IMR-90 (cell line): ENCODE measurements at regions not wholly inside any gene's neighbourhood (a gene's known extent, or its start where the extent isn't known, plus 50 kb on each side); places are given as distances from the start of the nearest gene placed in this dataset.

ENCODE experiments used
- ATAC-seq: fragments of 200-7000 bp; cut with Tn5 transposase; 2 replicates; pipeline ENCODE4 v1.9.1; 2020; ENCODE audit warnings: low read depth, mild to moderate bottlenecking, moderate library complexity
- BruUV-seq: library from RNA; stranded (reverse); fragments of 400-500 nt; replicated peaks from 2 replicates; lab custom pipeline; 2021; lab: Mats Ljungman, UMichigan
- CTCF ChIA-PET: fragments of 300-600 bp; formaldehyde crosslinking; extraction: SDS; loops from one replicate; lab custom pipeline; 2021; ENCODE audit warnings: antibody characterized with exemption; lab: Yijun Ruan, JAX
- POLR2A ChIA-PET: fragments of 300-600 bp; sonication (Branson Sonifier 250); formaldehyde crosslinking; loops from one replicate; lab custom pipeline; 2022; ENCODE audit warnings: antibody characterized with exemption; ENCODE audit not compliant: unreplicated experiment; lab: Charles Lee
- DNase-seq: peaks from one replicate; pipeline ENCODE4 v3.0.0; 2013
- H2AFZ ChIP-seq: replicated peaks from 2 replicates; pipeline ENCODE3; 2013; ENCODE audit warnings: low read length, mild to moderate bottlenecking; ENCODE audit not compliant: poor library complexity
- H2AK5ac ChIP-seq: 2 replicates; pipeline ENCODE4 v1.6.1; 2013; ENCODE audit warnings: low read depth, low read length, inconsistent platforms
- H2AK9ac ChIP-seq: replicated peaks from 2 replicates; pipeline ENCODE3; 2013; ENCODE audit warnings: mild to moderate bottlenecking, low read depth, low read length, moderate library complexity; ENCODE audit not compliant: poor library complexity
- H2BK120ac ChIP-seq: 2 replicates; pipeline ENCODE4 v1.6.1; 2013; ENCODE audit warnings: low read depth, low read length, inconsistent platforms
- H2BK15ac ChIP-seq: 3 replicates; pipeline ENCODE4 v1.6.1; 2013; ENCODE audit warnings: low read depth, low read length, inconsistent platforms
- H2BK20ac ChIP-seq: 2 replicates; pipeline ENCODE4 v1.6.1; 2013; ENCODE audit warnings: low read depth, mild to moderate bottlenecking, inconsistent platforms, low read length, moderate library complexity
- H2BK5ac ChIP-seq: 2 replicates; pipeline ENCODE4 v1.6.1; 2013; ENCODE audit warnings: mild to moderate bottlenecking, low read depth, low read length, inconsistent platforms; ENCODE audit not compliant: poor library complexity, severe bottlenecking
- H3K14ac ChIP-seq: replicated peaks from 2 replicates; pipeline ENCODE4 v1.6.1; 2013; ENCODE audit warnings: low read depth, low read length, inconsistent platforms
- H3K18ac ChIP-seq: 2 replicates; pipeline ENCODE4 v1.6.1; 2013; ENCODE audit warnings: low read depth, low read length, control low read depth
- H3K23ac ChIP-seq: 2 replicates; pipeline ENCODE4 v1.6.1; 2013; ENCODE audit warnings: low read depth, low read length, inconsistent platforms
- H3K27ac ChIP-seq: 2 replicates; pipeline ENCODE4 v1.5.1; 2013; ENCODE audit warnings: mild to moderate bottlenecking, control low read depth, low read length; ENCODE audit not compliant: insufficient read depth
- H3K27me3 ChIP-seq: 2 replicates; pipeline ENCODE4 v1.6.1; 2013; ENCODE audit warnings: low read length; ENCODE audit not compliant: control insufficient read depth, insufficient read depth
- H3K36me3 ChIP-seq: 2 replicates; pipeline ENCODE4 v1.6.1; 2013; ENCODE audit warnings: low read length, mixed read lengths; ENCODE audit not compliant: control insufficient read depth, insufficient read depth
- H3K4ac ChIP-seq: 2 replicates; pipeline ENCODE4 v1.6.1; 2013; ENCODE audit warnings: low read depth, low read length, inconsistent platforms
- H3K4me1 ChIP-seq: 2 replicates; pipeline ENCODE4 v1.6.1; 2013; ENCODE audit warnings: low read length, mixed read lengths; ENCODE audit not compliant: control insufficient read depth, insufficient read depth
- H3K4me2 ChIP-seq: 2 replicates; pipeline ENCODE4 v1.6.1; 2013; ENCODE audit warnings: low read depth, mild to moderate bottlenecking, control low read depth, low read length, moderate library complexity
- H3K4me3 ChIP-seq: 2 replicates; pipeline ENCODE4 v1.5.1; 2013; ENCODE audit warnings: low read depth, mild to moderate bottlenecking, control low read depth, low read length, moderate library complexity; ENCODE audit not compliant: insufficient read depth
- H3K56ac ChIP-seq: 2 replicates; pipeline ENCODE4 v1.6.1; 2013; ENCODE audit warnings: low read length, inconsistent platforms; ENCODE audit not compliant: insufficient read depth; ENCODE audit errors: extremely low read depth
- H3K79me1 ChIP-seq, 2 experiments: 2 replicates each; pipeline ENCODE4 v1.6.1; 2013; ENCODE audit warnings: low read length in 2 of 2, inconsistent platforms in 1 of 2, low read depth in 1 of 2
- H3K9ac ChIP-seq: 2 replicates; pipeline ENCODE4 v1.6.1; 2013; ENCODE audit warnings: low read depth, low read length, control low read depth
- H3K9me1 ChIP-seq: 2 replicates; pipeline ENCODE4 v1.6.1; 2013; ENCODE audit warnings: low read length, inconsistent platforms; ENCODE audit not compliant: insufficient read depth
- H3K9me3 ChIP-seq: 2 replicates; pipeline ENCODE4 v1.6.1; 2013; ENCODE audit warnings: low read length; ENCODE audit not compliant: control insufficient read depth, insufficient read depth
- H4K20me1 ChIP-seq: 2 replicates; pipeline ENCODE4 v1.6.1; 2013; ENCODE audit warnings: low read length, inconsistent platforms; ENCODE audit not compliant: insufficient read depth
- H4K5ac ChIP-seq: 2 replicates; pipeline ENCODE4 v1.6.1; 2013; ENCODE audit warnings: mild to moderate bottlenecking, low read depth, low read length, control low read depth
- H4K8ac ChIP-seq, 2 experiments: 2 replicates each; pipeline ENCODE4 v1.6.1; 2013; ENCODE audit warnings: low read depth in 2 of 2, low read length in 2 of 2, control low read depth in 1 of 2, inconsistent platforms in 1 of 2
- H4K91ac ChIP-seq: 2 replicates; pipeline ENCODE4 v1.6.1; 2013; ENCODE audit warnings: low read depth, low read length, inconsistent platforms; ENCODE audit not compliant: insufficient read depth
- BHLHE40 ChIP-seq: fragments of 150-350 bp; IDR thresholded peaks from 2 replicates; pipeline ENCODE4 v1.6.1; 2016; ENCODE audit warnings: mild to moderate bottlenecking, low read depth, low read length
- CEBPB ChIP-seq: IDR thresholded peaks from 2 replicates; pipeline ENCODE4 v1.6.1; 2012; ENCODE audit warnings: low read depth, low read length, improper control_type of control experiment
- CHD1 ChIP-seq: IDR thresholded peaks from 2 replicates; pipeline ENCODE4 v1.6.1; 2012; ENCODE audit warnings: low read depth, low read length, improper control_type of control experiment
- MAFK ChIP-seq: IDR thresholded peaks from 2 replicates; pipeline ENCODE4 v1.6.1; 2012; ENCODE audit warnings: low read depth, low read length, improper control_type of control experiment
- MXI1 ChIP-seq: IDR thresholded peaks from 2 replicates; pipeline ENCODE4 v1.6.1; 2012; ENCODE audit warnings: low read depth, mild to moderate bottlenecking, low read length, moderate library complexity, borderline replicate concordance
- RFX5 ChIP-seq: IDR thresholded peaks from 2 replicates; pipeline ENCODE4 v1.8.0; 2012; ENCODE audit warnings: low read depth, mild to moderate bottlenecking, low read length, moderate library complexity
- WGBS, 2 experiments: methylation state at CpG; one replicate each; pipeline versions ENCODE4 v1.1.5 to v1.1.7; 2013; ENCODE audit warnings: missing lambda C conversion rate in 2 of 2; ENCODE audit not compliant: insufficient read length in 1 of 2; ENCODE audit errors: extremely low coverage in 2 of 2; 5-methylcytosine and 5-hydroxymethylcytosine counted together
- dilution Hi-C: fragments of 300-500 bp; cut with HindIII; formaldehyde crosslinking; loops from one replicate; pipeline ENCODE4 v1.14.3; 2018; ENCODE audit warnings: low sequenced_read_pairs; ENCODE audit not compliant: unreplicated experiment
- in situ Hi-C: fragments of 300-500 bp; cut with MboI; formaldehyde crosslinking; loops from 3 replicates; pipeline ENCODE4 v1.14.3; 2019; ENCODE audit warnings: low sequenced_read_pairs, inconsistent platforms, mixed read lengths
- intact Hi-C: fragments of 100-400 bp; cut with micrococcal nuclease; formaldehyde crosslinking; loops from 2 replicates; pipeline ENCODE4 v1.10.0; 2022
- TF ChIP-seq, protein P1 (sequence below): fragments of 150-350 bp; IDR thresholded peaks from 2 replicates; pipeline ENCODE4 v1.6.1; 2017; ENCODE audit warnings: mild to moderate bottlenecking, antibody characterized with exemption, low read length, low read depth

DNA sequence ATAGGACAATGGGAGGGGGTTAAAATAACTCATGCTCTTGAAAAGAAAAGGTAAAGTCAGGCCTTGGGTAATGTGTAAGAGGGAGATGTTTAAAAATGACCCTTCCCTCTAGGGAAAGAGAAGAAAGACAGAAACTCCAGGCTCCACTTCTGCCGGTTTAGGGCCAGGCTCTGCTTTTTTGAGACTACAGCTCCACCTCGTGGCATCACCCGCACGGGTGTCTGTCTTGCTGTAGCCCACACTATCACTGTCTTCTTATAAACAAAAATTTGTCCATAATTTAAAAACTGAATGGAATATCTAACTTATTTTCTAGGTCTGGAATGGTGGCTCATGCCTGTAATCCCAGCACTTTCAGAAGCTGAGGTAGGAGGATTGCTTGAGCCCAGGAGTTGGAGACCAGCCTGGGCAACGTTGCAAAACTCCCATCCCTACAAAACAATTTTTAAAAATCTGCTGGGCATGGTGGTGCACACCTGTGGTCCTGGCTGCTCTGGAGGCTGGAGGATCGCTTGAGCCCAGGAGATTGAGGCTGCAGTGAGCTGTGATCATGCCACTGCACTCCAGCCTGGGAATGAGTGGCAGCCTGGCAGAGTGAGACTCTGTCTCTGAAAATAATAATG is 65.1 kb upstream of the GTF3A start (continued):
- no peak for TF ChIP-seq RFX5

GRCh38 chr13:27360562-27360961 is 63.9 kb upstream of the GTF3A start:
- Histone ChIP-seq H2AFZ (no peak overlapping the region), H3K27me3 (peaks cover 7% of the 10 kb centered on the region), H3K9me1 (no peaks in the 10 kb centered on the region), H3K18ac (no peak overlapping the region), H3K36me3 (no peaks in the 10 kb centered on the region), H4K8ac (no peak overlapping the region), H3K23ac (no peak overlapping the region), H2BK15ac (no peak overlapping the region), H4K91ac (no peak overlapping the region), H3K14ac (no peak overlapping the region), H2AK9ac (no peak overlapping the region), H3K79me1 (no peaks in the 10 kb centered on the region), H2BK120ac (no peak overlapping the region), H3K9ac (no peak overlapping the region), H3K4me2 (no peak overlapping the region), H3K27ac (no peak overlapping the region), H4K5ac (no peak overlapping the region), H2AK5ac (no peak overlapping the region), H4K20me1 (no peaks in the 10 kb centered on the region), H3K4me3 (no peak overlapping the region), H2BK5ac (no peak overlapping the region), H3K56ac (no peak overlapping the region), H3K9me3 (no peaks in the 10 kb centered on the region), H3K4ac (no peak overlapping the region), H2BK20ac (no peak overlapping the region), H3K4me1 (peaks cover 8% of the 10 kb centered on the region; the same call in 1 of the 2 replicates)
- no peak for TF ChIP-seq CHD1
- no peak for TF ChIP-seq MXI1
- TF ChIP-seq, protein P1, sequence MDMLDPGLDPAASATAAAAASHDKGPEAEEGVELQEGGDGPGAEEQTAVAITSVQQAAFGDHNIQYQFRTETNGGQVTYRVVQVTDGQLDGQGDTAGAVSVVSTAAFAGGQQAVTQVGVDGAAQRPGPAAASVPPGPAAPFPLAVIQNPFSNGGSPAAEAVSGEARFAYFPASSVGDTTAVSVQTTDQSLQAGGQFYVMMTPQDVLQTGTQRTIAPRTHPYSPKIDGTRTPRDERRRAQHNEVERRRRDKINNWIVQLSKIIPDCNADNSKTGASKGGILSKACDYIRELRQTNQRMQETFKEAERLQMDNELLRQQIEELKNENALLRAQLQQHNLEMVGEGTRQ, result no peak
- no peak for TF ChIP-seq MAFK
- no peak for TF ChIP-seq CEBPB
- TF ChIP-seq BHLHE40, result no peak
- in situ Hi-C loops (loop anchor here (5.0 to 10.0 kb wide), 2 partner anchors 413 to 624 kb away; partner anchors contain the start of gene URAD), dilution Hi-C loops (no loop called here), intact Hi-C loops (no loop called here)
- no TSS peak for BruUV-seq
- peak; percentile 10 for DNase-seq
- ATAC-seq, result no peak
- WGBS, 2 experiments, result 45% methylated on average over 1 of the region's 9 CpGs; no CpG with 5 or more reads in 1 of the 2 experiments
- POLR2A ChIA-PET, result no interaction called here
- CTCF ChIA-PET, result interaction anchor here (1.7 to 4.8 kb wide), 4 partner anchors 76 to 414 kb away, joined by 3 to 52 read pairs (median 17); no protein-coding TSS in a partner anchor
